ENCODE measurements at regions not wholly inside any gene's neighbourhood (a gene's known extent, or its start where the extent isn't known, plus 50 kb on each side); places are given as distances from the start of the nearest gene placed in this dataset.

GRCh38 chr4:7124689-7125442 lies 57.0 kb upstream of the GRPEL1 start:
- CTCF ChIA-PET: no interaction called here
- no peaks in the 10 kb centered on the region for H3K9me3 Mint-ChIP-seq (ENCODE audit: unreplicated experiment)
- no peak for TF ChIP-seq CTCF (IDR thresholded peaks at IDR 0.05; ENCODE audit: insufficient read depth in 1 of 2, low read depth in 1 of 2, low read length in 1 of 2, severe bottlenecking in 1 of 2, unreplicated experiment in 1 of 2)
- no peaks in the 10 kb centered on the region for H3K36me3 Mint-ChIP-seq (ENCODE audit: insufficient read depth, unreplicated experiment)
- no TSS peak for BruUV-seq (replicated peaks)
- no peak overlapping the region for H3K4me3 Mint-ChIP-seq (ENCODE audit: unreplicated experiment)
- Histone ChIP-seq H3K9me3 (no peaks in the 10 kb centered on the region), H3K36me3 (ENCODE audit: control insufficient read depth, insufficient read depth, low read length) (no peaks in the 10 kb centered on the region), H3K4me1 (no peaks in the 10 kb centered on the region), H3K27me3 (replicated peaks; ENCODE audit: control insufficient read depth, insufficient read depth, low read length) (no peaks in the 10 kb centered on the region), H3K4me3 (ENCODE audit: low read depth, low read length) (no peak overlapping the region)
- intact Hi-C loops (cut with micrococcal nuclease; ENCODE audit: unreplicated experiment): no loop called here
- no peaks in the 10 kb centered on the region for H3K4me1 Mint-ChIP-seq (ENCODE audit: low read depth, unreplicated experiment)
- H3K27me3 Mint-ChIP-seq (ENCODE audit: insufficient read depth, unreplicated experiment): no peaks in the 10 kb centered on the region
- POLR2A ChIA-PET: no interaction called here
- no peak for DNase-seq
- no peak overlapping the region for H3K27ac Mint-ChIP-seq (ENCODE audit: unreplicated experiment)

DNA sequence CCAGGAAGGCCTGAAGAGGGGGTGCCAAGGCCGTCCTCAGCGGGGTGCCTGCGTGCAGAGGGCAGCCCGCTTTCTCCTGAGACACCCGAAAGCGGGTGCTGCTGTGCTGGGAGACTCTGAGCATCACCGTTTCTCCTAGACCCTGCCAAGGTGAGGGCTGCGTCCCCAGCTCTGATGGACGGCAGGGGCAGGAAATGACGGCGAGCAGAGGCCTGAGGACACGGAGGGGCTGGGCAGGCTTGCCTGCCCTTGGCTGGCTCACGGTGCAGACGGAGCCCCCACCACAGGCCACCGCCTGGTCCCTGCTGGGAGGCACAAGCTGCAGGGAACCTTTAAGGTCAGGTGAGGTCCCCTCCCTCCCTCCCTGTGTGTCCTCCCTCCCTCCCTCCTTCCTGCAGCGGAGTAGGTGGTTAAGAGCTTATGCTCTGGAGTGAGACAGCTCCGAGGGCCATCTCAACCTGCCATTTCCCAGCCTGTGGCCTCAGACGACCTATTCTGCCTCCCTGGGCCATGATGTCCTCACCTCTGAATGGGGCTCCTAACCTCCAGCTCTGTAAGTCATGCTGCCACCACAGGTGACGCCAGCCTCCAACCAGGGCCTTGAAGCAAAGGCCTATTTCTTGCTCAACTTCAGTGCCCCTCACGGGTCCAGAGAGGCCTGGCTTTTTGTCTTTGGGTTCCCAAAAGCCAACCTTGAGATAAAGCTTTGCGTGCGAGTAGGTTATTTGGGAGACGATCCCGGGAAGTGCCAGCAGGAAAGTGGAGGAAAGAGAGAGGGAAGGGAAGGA lies 54.2 kb upstream of the GRPEL1 start:
- H3K36me3 ChIP-seq (ENCODE audit: control insufficient read depth, insufficient read depth, low read length): no peaks in the 10 kb centered on the region
- Mint-ChIP-seq H3K9me3 (ENCODE audit: unreplicated experiment) (peaks cover 15% of the 10 kb centered on the region), H3K4me1 (ENCODE audit: low read depth, unreplicated experiment) (no peaks in the 10 kb centered on the region), H3K27ac (ENCODE audit: unreplicated experiment) (no peak overlapping the region), H3K27me3 (ENCODE audit: insufficient read depth, unreplicated experiment) (peaks cover 7% of the 10 kb centered on the region), H3K4me3 (ENCODE audit: unreplicated experiment) (no peak overlapping the region), H3K36me3 (ENCODE audit: insufficient read depth, unreplicated experiment) (no peaks in the 10 kb centered on the region)
- ChIA-PET POLR2A (no interaction called here), CTCF (no interaction called here)
- no peaks in the 10 kb centered on the region for H3K4me1 ChIP-seq
- no peak for DNase-seq
- H3K4me3 ChIP-seq (ENCODE audit: low read depth, low read length): no peak overlapping the region
- H3K9me3 ChIP-seq: no peaks in the 10 kb centered on the region
- TF ChIP-seq CTCF (IDR thresholded peaks at IDR 0.05; ENCODE audit: insufficient read depth in 1 of 2, low read depth in 1 of 2, low read length in 1 of 2, severe bottlenecking in 1 of 2, unreplicated experiment in 1 of 2): no peak
- intact Hi-C loops (cut with micrococcal nuclease; ENCODE audit: unreplicated experiment): no loop called here
- no peaks in the 10 kb centered on the region for H3K27me3 ChIP-seq (replicated peaks; ENCODE audit: control insufficient read depth, insufficient read depth, low read length)
- BruUV-seq (replicated peaks): no TSS peak

DNA sequence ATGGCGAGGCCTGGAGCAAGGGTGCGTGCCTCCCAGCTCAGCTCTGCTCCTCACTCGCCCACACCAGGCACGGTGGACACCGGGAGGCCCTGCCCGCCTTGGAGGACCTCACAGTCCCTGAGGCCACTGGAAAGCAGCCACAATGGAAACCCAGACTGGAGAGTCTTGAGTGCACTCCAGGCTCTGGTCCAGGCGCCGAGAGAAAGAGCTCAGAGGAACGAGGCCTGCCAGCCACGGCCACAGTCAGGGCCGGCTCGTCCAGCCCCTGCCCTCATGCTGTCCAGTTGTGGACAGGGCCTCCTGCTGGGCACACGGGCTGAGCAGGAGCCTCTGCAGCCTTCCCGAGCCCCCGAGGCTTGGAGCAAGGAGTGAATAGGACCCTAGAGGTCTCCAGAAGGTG lies 53.3 kb upstream of the GRPEL1 start:
- no TSS peak for BruUV-seq (replicated peaks)
- Histone ChIP-seq H3K36me3 (ENCODE audit: control insufficient read depth, insufficient read depth, low read length) (no peaks in the 10 kb centered on the region), H3K27me3 (replicated peaks; ENCODE audit: control insufficient read depth, insufficient read depth, low read length) (no peaks in the 10 kb centered on the region), H3K4me3 (ENCODE audit: low read depth, low read length) (no peak overlapping the region), H3K9me3 (no peaks in the 10 kb centered on the region), H3K4me1 (no peaks in the 10 kb centered on the region)
- Mint-ChIP-seq H3K27ac (ENCODE audit: unreplicated experiment) (no peak overlapping the region), H3K27me3 (ENCODE audit: insufficient read depth, unreplicated experiment) (peaks cover 7% of the 10 kb centered on the region), H3K9me3 (ENCODE audit: unreplicated experiment) (peaks cover 15% of the 10 kb centered on the region), H3K4me3 (ENCODE audit: unreplicated experiment) (no peak overlapping the region), H3K36me3 (ENCODE audit: insufficient read depth, unreplicated experiment) (no peaks in the 10 kb centered on the region), H3K4me1 (ENCODE audit: low read depth, unreplicated experiment) (no peaks in the 10 kb centered on the region)
- intact Hi-C loops (cut with micrococcal nuclease; ENCODE audit: unreplicated experiment): no loop called here
- ChIA-PET CTCF (interaction anchor here (0.6 kb wide), 1 partner anchor 14 kb away, joined by 3 read pairs; no protein-coding TSS in a partner anchor), POLR2A (no interaction called here)
- DNase-seq: no peak
- TF ChIP-seq CTCF (IDR thresholded peaks at IDR 0.05; ENCODE audit: insufficient read depth in 1 of 2, low read depth in 1 of 2, low read length in 1 of 2, severe bottlenecking in 1 of 2, unreplicated experiment in 1 of 2): no peak
